HCT116 (cell line): ENCODE measurements at regions not wholly inside any gene's neighbourhood (a gene's known extent, or its start where the extent isn't known, plus 50 kb on each side); places are given as distances from the start of the nearest gene placed in this dataset.

Experiments used
- ATAC-seq: fragments of 200-7000 bp; cut with Tn5 transposase; 2 replicates; pipeline ENCODE4 v1.9.1; 2020; ENCODE audit warnings: mild to moderate bottlenecking, moderate library complexity
- BruUV-seq: library from RNA; stranded (reverse); fragments of 400-500 nt; replicated peaks from 2 replicates; lab custom pipeline; 2021; lab: Mats Ljungman, UMichigan
- CTCF ChIA-PET: fragments of 300-600 bp; sonication (Branson Sonifier 250); formaldehyde crosslinking; loops from one replicate; lab custom pipeline; 2021; ENCODE audit warnings: antibody characterized with exemption; lab: Charles Lee
- POLR2A ChIA-PET: fragments of 300-600, 350-600 bp; sonication (Branson Sonifier 250); formaldehyde crosslinking; loops from one replicate; lab custom pipeline; 2021; ENCODE audit warnings: antibody characterized with exemption; lab: Charles Lee
- RAD21 ChIA-PET, 2 experiments: fragments of 300-600 bp; sonication (Branson Sonifier 250); formaldehyde crosslinking; loops; one replicate each; lab custom pipeline; 2023; ENCODE audit warnings: low total read pairs in 2 of 2; ENCODE audit not compliant: uncharacterized antibody in 2 of 2, unreplicated experiment in 2 of 2, low non-redundant PET in 1 of 2; lab: Charles Lee
- DNase-seq: peaks from one replicate; pipeline ENCODE4 v3.0.0-alpha.2; 2010; ENCODE audit warnings: low read depth, low spot score
- H2AFZ ChIP-seq: fragments of 200-600 bp; shearing (Covaris generic), sonication (generic); 2 replicates; pipeline ENCODE4 v1.6.1; 2017; ENCODE audit warnings: low read depth, mixed run types, mixed read lengths, antibody characterized with exemption, low read length; ENCODE audit not compliant: poor library complexity, severe bottlenecking
- H3K27ac ChIP-seq: 2 replicates; pipeline ENCODE4 v1.5.1; 2012; ENCODE audit warnings: low read depth, low read length
- H3K27me3 ChIP-seq: fragments of 200-600 bp; sonication (generic); 2 replicates; pipeline ENCODE4 v1.6.1; 2016; ENCODE audit warnings: mixed run types, low read length, mixed read lengths; ENCODE audit not compliant: insufficient read depth
- H3K36me3 ChIP-seq, 2 experiments: fragments of 200-500 bp in 1 of 2; fragments of 200-600 bp in 1 of 2; sonication (Bioruptor generic) in 1 of 2; sonication (generic) in 1 of 2; 2 replicates each; pipeline versions ENCODE4 v1.5.1 to v1.6.1; 2014 to 2016; ENCODE audit warnings: low read length in 2 of 2, inconsistent platforms in 1 of 2, mixed read lengths in 1 of 2, mixed run types in 1 of 2; ENCODE audit not compliant: insufficient read depth in 2 of 2, control insufficient read depth in 1 of 2
- H3K4me1 ChIP-seq, 2 experiments: fragments of 200-600 bp in 1 of 2; sonication (generic) in 1 of 2; 2 replicates each; pipeline versions ENCODE4 v1.5.1 to v1.6.1; 2012 to 2017; ENCODE audit warnings: low read length in 2 of 2, inconsistent platforms in 1 of 2, mild to moderate bottlenecking in 1 of 2, mixed read lengths in 1 of 2, mixed run types in 1 of 2, moderate library complexity in 1 of 2; ENCODE audit not compliant: insufficient read depth in 2 of 2, control insufficient read depth in 1 of 2
- H3K4me2 ChIP-seq: fragments of 200-600 bp; sonication (generic); 2 replicates; pipeline ENCODE4 v1.6.1; 2017; ENCODE audit warnings: mixed run types, low read length, mixed read lengths
- H3K4me3 ChIP-seq, 2 experiments: fragments of 200-600 bp in 1 of 2; sonication (generic) in 1 of 2; replicated peaks in 1 of 2; 2 replicates each; pipeline ENCODE4 v1.5.1; 2011 to 2016; ENCODE audit warnings: low read length in 2 of 2, control low read depth in 1 of 2, low read depth in 1 of 2, mild to moderate bottlenecking in 1 of 2, mixed read lengths in 1 of 2, mixed run types in 1 of 2
- H3K79me2 ChIP-seq: fragments of 200-600 bp; sonication (generic); 2 replicates; pipeline ENCODE4 v1.6.1; 2017; ENCODE audit warnings: mild to moderate bottlenecking, mixed run types, low read length, moderate library complexity, mixed read lengths; ENCODE audit not compliant: insufficient read depth
- H3K9ac ChIP-seq: fragments of 200-600 bp; sonication (generic); 2 replicates; pipeline ENCODE4 v1.6.1; 2016; ENCODE audit warnings: low read length, mixed read lengths
- H3K9me2 ChIP-seq: fragments of 200-600 bp; sonication (generic), shearing (Covaris generic); 2 replicates; pipeline ENCODE4 v1.6.1; 2017; ENCODE audit warnings: mixed run types, mild to moderate bottlenecking, moderate library complexity; ENCODE audit not compliant: insufficient read depth
- H3K9me3 ChIP-seq, 2 experiments: fragments of 200-500 bp in 1 of 2; fragments of 200-600 bp in 1 of 2; sonication (Bioruptor generic) in 1 of 2; sonication (generic) in 1 of 2; 2 replicates each; pipeline ENCODE4 v1.6.1; 2014 to 2017; ENCODE audit warnings: low read length in 2 of 2, mixed read lengths in 2 of 2, inconsistent platforms in 1 of 2, low read depth in 1 of 2, mild to moderate bottlenecking in 1 of 2, mixed run types in 1 of 2, moderate library complexity in 1 of 2; ENCODE audit not compliant: control insufficient read depth in 1 of 2, insufficient read depth in 1 of 2
- H4K20me1 ChIP-seq: fragments of 200-600 bp; sonication (generic), shearing (Covaris generic); 2 replicates; pipeline ENCODE4 v1.6.1; 2017; ENCODE audit warnings: mixed run types, mild to moderate bottlenecking, moderate library complexity; ENCODE audit not compliant: insufficient read depth
- EGR1 ChIP-seq: IDR thresholded peaks from 2 replicates; pipeline ENCODE4 v1.6.1; 2012; ENCODE audit warnings: low read depth
- ELF1 ChIP-seq: IDR thresholded peaks from 2 replicates; pipeline ENCODE4 v1.6.1; 2012; ENCODE audit warnings: low read depth, borderline replicate concordance
- FOSL1 ChIP-seq: IDR thresholded peaks from 2 replicates; pipeline ENCODE4 v1.6.1; 2012; ENCODE audit warnings: low read depth
- JUND ChIP-seq: IDR thresholded peaks from 2 replicates; pipeline ENCODE4 v1.6.1; 2012
- POLR2A ChIP-seq: IDR thresholded peaks from 2 replicates; pipeline ENCODE4 v1.7.0; 2011; ENCODE audit warnings: borderline replicate concordance; ENCODE audit not compliant: insufficient read depth, insufficient read length; ENCODE audit errors: extremely low read depth
- POLR2AphosphoS5 ChIP-seq: IDR thresholded peaks from 2 replicates; pipeline ENCODE4 v1.6.1; 2011; ENCODE audit warnings: mild to moderate bottlenecking, low read depth, low read length, moderate library complexity
- SIN3A ChIP-seq: IDR thresholded peaks from 2 replicates; pipeline ENCODE4 v1.6.1; 2012; ENCODE audit warnings: low read depth
- SP1 ChIP-seq: IDR thresholded peaks from 2 replicates; pipeline ENCODE4 v1.6.1; 2012; ENCODE audit warnings: low read depth
- SRF ChIP-seq: IDR thresholded peaks from 2 replicates; pipeline ENCODE4 v1.6.1; 2012; ENCODE audit warnings: low read depth
- ZNF274 ChIP-seq: fragments of 200-500 bp; sonication (Bioruptor generic); IDR thresholded peaks from 2 replicates; pipeline ENCODE4 v1.6.1; 2014; ENCODE audit warnings: mild to moderate bottlenecking, low read depth, low read length, inconsistent platforms
- intact Hi-C: fragments of 100-400 bp; cut with micrococcal nuclease; formaldehyde crosslinking; loops from 2 replicates; pipeline ENCODE4 v1.10.0; 2022
- TF ChIP-seq, protein P1 (sequence below): IDR thresholded peaks from 2 replicates; pipeline ENCODE4 v1.6.1; 2012
- TF ChIP-seq, protein P2 (sequence below): IDR thresholded peaks from 2 replicates; pipeline ENCODE4 v1.6.1; 2011; ENCODE audit warnings: mild to moderate bottlenecking, low read length, moderate library complexity; ENCODE audit not compliant: insufficient replicate concordance; ENCODE audit errors: extremely low read depth
- TF ChIP-seq, protein P3 (sequence below): IDR thresholded peaks from 2 replicates; pipeline ENCODE4 v1.6.1; 2012

DNA sequence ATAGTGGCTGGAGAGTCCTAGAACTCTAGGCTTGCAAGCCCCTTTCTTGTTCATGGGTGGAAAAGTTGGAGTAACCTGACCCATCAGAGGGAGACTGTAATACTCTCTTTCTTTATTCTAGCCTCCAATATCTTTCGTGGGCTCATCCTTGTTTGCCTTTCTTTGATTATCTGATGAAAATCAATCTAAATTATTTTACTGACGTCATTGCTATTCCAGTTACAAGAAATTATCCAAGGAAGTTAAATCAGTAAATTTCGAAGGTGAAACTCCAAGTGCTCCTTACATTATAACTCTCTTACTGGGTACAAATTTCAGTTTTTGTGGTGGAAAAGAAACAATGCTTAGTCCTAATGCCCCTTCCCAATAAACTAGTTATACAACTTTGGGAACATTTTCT lies 412.9 kb downstream of the IDS start:
- Histone ChIP-seq H4K20me1 (no peaks in the 10 kb centered on the region), H3K79me2 (no peaks in the 10 kb centered on the region), H3K27ac (no peak overlapping the region), H3K4me1 (no peaks in the 10 kb centered on the region), H3K27me3 (no peaks in the 10 kb centered on the region), H3K4me2 (no peak overlapping the region)
- no peak for DNase-seq
- ChIA-PET POLR2A (no interaction called here), CTCF (no interaction called here), RAD21 (no interaction called here)
- no peak for ATAC-seq
- no TSS peak for BruUV-seq
- intact Hi-C loops, result no loop called here
- TF ChIP-seq EGR1 (no peak), POLR2A (no peak), POLR2AphosphoS5 (no peak), SP1 (no peak), JUND (no peak), FOSL1 (no peak), ELF1 (no peak), ZNF274 (no peak), SRF (no peak), SIN3A (no peak)
- TF ChIP-seq, protein P1, sequence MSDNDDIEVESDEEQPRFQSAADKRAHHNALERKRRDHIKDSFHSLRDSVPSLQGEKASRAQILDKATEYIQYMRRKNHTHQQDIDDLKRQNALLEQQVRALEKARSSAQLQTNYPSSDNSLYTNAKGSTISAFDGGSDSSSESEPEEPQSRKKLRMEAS, result no peak
- TF ChIP-seq, protein P2, sequence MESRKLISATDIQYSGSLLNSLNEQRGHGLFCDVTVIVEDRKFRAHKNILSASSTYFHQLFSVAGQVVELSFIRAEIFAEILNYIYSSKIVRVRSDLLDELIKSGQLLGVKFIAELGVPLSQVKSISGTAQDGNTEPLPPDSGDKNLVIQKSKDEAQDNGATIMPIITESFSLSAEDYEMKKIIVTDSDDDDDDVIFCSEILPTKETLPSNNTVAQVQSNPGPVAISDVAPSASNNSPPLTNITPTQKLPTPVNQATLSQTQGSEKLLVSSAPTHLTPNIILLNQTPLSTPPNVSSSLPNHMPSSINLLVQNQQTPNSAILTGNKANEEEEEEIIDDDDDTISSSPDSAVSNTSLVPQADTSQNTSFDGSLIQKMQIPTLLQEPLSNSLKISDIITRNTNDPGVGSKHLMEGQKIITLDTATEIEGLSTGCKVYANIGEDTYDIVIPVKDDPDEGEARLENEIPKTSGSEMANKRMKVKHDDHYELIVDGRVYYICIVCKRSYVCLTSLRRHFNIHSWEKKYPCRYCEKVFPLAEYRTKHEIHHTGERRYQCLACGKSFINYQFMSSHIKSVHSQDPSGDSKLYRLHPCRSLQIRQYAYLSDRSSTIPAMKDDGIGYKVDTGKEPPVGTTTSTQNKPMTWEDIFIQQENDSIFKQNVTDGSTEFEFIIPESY, result no peak
- TF ChIP-seq, protein P3, sequence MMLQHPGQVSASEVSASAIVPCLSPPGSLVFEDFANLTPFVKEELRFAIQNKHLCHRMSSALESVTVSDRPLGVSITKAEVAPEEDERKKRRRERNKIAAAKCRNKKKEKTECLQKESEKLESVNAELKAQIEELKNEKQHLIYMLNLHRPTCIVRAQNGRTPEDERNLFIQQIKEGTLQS, result no peak
- TF ChIP-seq, all 23 proteins: peak for 0
- Histone ChIP-seq H3K9me2 (no peaks in the 10 kb centered on the region), H3K36me3 (no peaks in the 10 kb centered on the region), H3K4me3 (no peak overlapping the region), H3K9me3 (no peaks in the 10 kb centered on the region), H3K9ac (no peak overlapping the region), H2AFZ (no peak overlapping the region)
